Colon (tissue), 2 donors: ENCODE measurements at regions not wholly inside any gene's neighbourhood (a gene's known extent, or its start where the extent isn't known, plus 50 kb on each side); places are given as distances from the start of the nearest gene placed in this dataset.
"Not testable (repeated sequence)": the region's sequence is repeated elsewhere in the genome, so short reads cannot be mapped to it uniquely, and the experiment has no call there.

Source experiments
- FAIRE-seq: peaks from 2 replicates; lab custom pipeline; 2012; peaks lifted over from hg19 to GRCh38; lab: Jason Lieb, UNC
- donor health status: control.
- donor health status: control.

DNA sequence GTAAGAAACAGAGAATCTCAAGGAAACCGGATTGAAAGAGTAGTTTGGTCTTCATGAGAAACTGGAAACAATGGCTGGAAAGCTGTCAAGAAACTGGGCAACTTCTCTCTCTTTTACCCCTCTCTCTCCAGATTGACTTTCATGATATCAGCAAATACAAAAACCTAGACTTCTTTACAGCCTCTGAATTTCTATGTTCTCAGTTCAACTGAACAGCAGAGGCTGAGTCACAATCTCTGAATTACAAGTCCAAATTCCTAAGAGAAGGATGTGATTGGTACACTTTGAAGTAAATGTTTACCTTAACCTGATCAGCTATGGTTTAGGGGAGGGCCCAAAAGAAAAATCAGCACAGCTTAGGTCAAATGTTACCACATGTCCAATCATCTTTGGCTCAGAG lies 974.9 kb downstream of the RPA4 start:
- no peak for FAIRE-seq

DNA sequence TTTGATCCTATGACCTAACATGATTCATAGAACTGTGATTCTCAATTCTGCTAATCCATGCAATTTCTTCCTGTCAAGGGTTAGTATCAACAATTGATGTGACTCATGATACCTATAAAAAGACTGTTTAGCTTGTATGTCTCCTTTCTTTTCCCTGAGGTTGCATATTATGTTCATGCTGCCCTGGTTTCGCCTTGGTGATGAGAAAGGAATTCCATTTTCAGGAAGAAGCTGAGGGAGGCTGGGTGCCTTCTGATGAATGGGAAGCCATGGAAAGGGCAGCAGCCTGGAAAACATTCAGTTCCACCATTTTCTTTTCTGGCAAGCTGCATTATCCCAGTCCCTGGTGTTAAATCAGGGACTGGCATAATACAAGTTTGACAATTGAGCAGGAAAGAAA lies 976.5 kb downstream of the RPA4 start:
- FAIRE-seq: no peak

DNA sequence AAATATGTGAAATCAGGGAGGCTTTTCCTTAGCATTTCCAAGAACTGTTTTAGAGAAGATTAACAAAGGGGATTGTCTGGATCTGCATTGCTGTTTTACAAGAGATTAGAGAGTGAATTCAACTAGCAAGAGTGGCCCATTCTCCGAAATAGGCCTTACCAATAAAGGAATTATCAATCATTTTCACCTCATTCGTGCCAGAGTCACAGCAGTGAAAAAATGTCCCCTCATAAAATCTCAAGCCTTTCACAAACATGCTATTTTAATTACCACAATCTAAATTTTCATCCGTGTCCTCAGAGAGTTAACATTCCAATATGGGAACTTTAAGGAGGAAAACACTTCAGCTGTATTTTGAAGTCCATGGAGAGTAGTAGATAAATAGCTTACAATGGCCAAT lies 979.6 kb downstream of the RPA4 start:
- no peak for FAIRE-seq

DNA sequence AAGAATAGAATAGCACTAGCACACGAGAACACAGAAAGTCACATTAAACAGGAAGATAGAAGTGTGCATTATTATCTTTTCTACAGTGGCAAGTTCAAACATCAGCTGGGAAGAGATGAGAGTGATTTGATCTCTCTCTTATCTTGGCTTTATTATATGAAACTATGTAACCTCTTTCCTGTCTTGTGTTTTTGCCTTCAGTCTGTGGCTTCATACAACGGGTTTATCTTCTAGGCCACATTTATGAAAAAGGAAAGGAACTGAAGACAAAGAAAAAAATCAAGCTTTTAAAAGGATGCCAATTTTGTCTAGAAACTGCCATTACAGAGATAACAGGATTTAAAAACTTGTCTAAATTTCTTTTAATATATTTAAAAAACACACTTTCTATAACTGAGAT lies 983.6 kb downstream of the RPA4 start:
- FAIRE-seq: peak; percentile 92

DNA sequence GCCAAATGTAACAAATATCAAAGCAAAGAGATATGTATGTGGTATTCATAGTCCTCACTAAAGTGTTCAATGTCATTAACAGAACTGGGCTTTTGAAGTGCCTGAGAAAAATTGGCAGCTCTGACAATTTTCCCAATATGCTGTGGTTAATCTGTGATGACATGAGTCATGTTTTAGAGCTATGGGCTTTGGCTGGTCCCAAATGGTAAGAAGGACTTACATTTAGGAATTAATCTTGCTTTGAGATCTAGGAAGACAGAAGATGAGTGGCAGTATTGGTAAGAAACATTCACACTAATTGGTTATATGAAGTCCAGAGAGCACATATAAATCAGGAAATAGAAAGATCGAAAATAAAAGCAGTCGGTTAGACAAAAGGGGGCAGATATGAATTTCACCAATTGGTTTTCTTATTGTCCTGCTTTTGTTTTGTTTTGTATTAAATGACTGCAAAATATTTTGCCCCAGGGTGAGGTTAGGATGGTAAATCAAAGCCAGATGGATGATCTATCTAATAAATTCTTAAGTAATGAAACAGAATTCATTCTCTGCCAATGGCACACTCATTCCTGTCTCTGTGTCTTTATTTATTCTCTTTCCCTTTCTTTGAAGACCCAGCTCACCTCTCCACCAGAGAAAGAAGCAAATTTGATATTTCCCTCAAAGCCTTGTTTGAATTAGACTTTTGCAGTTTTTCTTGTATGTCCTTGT lies 993.1 kb downstream of the RPA4 start:
- FAIRE-seq: no peak

DNA sequence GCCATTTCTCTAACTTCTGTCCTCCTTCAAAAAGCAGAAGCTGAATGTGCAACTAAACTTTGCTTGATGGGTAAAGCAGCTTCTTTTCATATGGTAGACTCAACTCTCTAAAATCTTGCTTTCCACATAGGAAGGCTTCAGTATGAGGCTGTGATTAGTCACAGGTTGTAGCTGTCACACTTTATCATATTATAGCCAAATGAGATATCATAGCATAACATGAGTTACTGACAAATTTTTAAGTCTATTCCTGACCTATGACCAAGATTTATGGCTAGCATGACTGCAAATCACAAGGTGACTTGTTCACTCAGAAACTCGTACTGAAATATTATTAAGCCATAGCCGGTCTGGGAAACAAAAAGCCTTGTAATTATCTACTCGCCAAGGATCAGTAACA lies 998.6 kb downstream of the RPA4 start:
- no peak for FAIRE-seq

DNA sequence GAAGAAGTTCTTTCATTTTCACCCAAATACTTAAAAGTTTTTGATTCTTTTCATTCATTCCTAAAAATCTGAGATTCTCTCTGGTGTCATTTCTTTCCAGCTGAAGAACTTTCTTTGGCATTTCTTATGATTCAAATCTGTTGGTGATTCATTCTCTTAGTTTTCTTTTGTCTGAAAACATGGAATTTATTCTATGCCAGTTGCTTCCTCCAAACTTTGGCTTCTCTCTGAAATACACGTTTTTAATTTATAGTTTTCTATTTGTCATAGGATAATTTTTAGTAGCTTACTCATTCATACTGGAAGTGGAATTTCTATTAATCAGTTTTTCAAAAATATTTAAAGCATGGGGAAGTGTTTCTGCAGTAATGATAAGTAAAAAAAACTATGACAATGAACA lies 1012.0 kb downstream of the RPA4 start:
- FAIRE-seq: no peak

DNA sequence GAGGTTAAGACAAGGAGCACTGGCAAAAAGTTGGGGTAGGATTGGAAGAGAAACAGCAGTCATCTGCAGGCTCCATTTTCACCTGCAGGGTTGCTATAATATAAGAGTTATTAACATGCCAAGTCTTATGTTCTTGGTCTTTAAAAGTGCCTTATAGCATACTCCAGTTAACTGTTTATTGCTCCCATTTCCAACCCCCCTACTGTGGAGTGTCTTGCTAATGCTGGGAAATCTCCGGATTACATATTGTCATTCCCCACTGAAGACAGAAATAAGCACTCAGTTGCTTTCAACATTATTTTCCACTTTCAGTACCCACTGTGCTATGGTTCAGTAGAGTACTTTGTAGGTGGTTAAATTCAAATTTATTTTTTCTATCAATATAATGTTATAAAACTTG lies 1014.3 kb downstream of the RPA4 start:
- no peak for FAIRE-seq

DNA sequence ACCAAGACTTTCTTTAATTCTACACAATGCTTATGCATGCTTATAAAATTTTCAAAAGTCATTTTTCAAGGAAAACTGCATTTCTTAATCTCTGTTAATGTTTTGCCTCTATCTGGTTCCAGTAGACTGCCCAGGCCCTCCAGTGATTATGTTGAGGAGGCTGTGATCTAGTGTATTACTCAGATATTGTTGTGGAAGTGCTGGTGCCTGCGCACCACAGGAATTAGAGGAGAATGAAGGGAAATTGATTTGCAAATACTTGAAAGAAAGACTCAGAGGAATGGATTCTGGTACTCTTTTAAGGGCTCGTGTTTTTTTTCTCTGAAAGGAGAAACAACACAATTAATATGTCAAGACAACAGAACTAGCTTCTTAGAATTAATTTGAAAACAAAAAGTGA lies 1015.1 kb downstream of the RPA4 start:
- no peak for FAIRE-seq

DNA sequence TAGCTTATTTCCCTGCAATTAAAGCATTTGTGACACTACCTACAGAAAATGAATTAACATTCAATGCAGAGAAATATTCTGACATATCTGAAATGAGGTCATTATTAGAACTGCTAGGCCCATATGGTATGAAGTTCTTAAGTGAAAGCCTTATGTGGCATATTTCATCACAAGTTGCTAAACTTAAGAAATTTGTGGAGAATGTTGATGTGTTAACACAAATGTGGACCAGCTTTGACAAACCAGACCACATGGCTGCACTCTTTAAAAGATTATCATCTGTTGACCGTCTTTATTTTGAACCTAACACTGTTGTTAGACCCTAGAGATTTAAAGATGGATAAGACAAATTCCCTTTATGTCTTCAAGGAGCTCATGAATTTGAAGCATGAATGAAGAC lies 1024.1 kb downstream of the RPA4 start:
- FAIRE-seq: no peak

DNA sequence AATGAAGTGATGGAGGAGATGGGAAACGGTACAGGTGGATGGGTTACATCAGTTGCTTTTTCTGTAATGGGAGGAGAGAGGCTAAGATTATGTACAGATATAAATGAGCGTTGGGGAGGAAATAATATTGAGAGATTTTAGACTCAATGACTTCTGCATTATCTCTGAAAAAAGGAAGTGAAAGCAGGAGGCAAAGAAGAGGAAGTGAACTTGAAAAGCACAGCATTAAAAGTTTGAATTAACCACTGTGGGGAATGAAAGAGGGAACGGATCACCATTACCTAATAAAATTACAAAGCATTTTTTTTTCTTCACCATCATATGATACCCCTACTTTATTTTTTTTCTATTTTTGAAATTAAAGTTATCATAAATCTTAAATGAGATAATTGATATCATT lies 1025.5 kb downstream of the RPA4 start:
- no peak for FAIRE-seq

DNA sequence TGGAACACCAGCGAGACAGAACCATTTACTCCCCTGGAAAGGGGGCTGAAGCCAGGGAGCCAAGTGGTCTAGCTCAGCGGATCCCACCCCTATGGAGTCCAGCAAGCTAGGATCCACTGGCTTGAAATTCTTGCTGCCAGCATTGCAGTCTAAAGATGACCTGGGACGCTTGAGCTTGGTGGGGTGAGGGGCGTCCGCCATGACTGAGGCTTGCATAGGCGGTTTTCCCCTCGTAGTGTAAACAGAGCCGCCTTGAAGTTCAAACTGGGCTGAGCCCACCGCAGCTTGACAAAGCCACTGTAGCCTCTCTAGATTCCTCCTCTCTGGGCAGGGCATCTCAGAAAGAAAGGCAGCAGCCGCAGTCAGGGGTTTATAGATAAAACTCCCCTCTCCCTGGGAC lies 1031.7 kb downstream of the RPA4 start:
- not testable (repeated sequence) for FAIRE-seq

DNA sequence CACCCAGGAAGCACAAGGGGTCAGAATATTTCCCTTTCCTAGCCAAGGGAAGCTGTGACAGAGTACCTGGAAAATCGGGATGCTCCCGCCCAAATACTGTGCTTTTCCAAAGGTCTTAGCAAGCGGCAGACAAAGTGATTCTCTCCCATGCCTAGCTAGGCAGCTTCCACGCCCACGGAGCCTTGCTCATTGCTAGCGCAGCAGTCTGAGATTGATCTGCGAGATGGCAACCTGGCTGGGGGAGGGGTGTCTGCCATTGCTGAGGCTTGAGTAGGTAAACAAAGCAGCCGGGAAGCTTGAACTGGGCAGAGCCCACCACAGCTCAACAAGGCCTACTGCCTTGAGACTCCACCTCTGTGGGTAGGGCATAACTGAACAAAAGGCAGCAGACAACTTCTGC lies 1037.5 kb downstream of the RPA4 start:
- FAIRE-seq: not testable (repeated sequence)

DNA sequence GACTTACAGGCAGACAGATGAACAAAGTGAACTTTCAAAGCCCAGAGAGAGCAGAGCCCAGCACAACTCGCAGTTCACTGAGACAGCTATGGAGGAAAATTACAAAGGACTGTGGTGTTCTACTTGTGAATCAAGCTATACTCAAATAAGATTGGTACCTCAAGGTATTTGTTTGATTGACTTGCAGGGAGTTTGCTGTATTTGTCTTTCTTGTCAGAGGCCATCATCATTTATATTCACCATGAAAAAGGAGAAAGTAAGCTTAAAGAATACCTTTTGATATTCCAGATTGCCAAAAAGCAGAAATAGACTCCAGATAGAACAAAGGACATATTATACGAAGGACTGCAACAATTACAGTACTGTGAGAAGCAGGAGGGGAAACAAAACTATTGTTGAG lies 1047.9 kb downstream of the RPA4 start:
- no peak for FAIRE-seq

DNA sequence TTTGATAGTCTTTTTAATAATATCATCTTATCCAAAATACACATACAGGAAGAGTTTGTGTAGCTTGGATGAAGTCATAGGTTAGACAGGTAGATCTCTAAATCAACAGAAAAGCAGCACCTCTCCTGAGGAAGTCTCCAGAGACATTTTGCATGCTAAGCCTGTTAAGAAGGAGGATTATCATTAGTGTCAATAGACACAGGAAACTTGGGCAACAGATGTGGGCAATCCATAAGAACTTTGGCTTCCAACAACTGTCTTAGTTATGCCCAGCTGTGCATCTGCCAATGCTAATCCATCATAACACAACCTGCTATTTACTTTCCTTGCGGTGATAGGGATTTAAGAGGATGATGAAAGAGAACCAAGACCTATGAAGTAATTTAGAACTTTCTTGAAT lies 1052.6 kb downstream of the RPA4 start:
- FAIRE-seq: no peak

DNA sequence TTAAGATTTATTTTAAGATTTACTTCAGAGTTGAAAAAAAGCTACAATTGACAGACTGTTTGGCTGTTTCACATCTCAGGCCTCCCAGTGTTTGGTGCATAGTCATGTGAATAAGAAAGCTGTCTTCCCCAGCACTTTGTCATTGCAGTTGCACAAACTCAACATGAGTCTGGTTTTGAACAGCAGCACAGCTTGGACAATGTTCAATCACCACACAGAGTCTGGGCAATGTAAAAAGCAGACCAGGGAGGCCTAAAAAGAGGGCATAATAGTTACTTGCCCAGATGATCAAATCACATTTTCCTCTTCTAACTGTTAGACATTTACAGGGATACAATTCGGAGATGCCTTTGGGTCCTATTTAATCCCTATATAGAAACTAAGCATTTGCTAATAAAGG lies 1055.0 kb downstream of the RPA4 start:
- no peak for FAIRE-seq

DNA sequence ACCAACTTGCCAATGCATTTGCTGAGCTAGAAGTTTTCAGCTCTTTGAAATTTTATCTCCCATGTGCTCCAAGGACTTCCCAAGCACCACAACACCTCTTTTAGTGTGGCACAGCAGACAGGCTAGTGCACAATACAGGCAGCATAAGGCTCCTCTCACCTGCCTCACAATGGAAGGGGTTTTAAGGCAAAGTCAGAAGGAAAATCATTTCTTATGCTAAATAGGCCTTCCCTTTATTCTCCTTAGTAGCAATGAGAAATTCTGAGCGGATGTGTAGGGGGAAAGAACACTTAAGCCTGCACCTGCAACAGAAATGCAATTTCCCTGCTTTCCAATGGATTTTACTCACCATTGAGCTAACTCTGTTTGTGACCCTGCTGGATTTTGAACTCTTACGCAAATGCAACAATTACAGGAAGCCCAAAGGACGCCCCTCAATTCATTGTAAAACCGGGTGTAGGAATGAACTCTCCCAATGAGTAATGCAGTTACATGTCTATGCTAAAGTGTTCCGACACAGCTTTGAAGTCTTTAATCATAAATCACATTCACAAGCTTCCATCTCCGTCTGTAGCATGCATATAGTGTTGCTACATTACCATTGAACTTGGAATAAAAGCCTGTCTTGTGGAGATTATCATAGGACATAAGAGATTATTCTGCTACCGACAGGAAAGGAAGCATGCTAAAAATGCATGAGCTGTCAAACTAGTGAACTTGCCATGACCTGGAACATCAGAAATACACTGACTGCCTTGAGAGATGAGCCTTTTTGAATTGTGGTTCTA lies 1084.9 kb downstream of the RPA4 start:
- FAIRE-seq: no peak

DNA sequence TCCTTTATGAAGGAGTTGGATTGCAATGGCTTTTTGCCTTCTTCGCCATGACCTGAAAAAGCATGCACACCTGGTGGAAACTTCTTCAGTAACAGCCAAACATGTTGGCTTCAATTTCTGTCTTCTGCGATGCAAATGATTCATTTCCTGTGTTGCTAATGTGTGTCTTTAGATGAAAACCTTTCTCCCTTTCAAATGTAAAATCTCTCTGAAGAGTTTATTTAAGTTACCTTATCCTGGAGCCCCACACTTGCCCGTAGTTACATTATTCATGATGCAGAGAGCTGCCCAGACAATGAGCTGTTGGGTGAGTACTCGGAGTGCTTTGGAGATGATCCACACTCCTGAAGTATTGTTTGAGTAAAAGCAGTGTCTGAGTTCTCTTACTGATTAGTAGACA lies 1100.9 kb downstream of the RPA4 start:
- no peak for FAIRE-seq

DNA sequence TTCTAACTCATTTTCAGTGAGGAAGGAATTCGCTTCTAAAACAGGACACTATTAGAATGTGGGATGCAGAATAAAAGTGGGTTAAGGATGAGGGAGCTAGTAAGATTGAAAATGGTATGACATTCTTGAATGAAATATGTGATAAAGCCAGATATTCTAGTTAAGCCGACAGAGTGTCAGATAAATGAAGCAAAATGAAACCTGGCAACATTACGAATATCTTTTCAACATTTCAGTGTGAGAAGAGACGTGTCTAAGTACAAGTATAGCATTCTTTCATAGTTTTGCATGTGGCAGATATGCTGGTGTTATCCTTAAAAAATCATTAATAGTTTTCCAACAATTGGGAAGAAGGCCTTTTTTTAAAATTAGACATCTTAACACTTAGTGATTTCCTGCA lies 1101.4 kb downstream of the RPA4 start:
- no peak for FAIRE-seq

DNA sequence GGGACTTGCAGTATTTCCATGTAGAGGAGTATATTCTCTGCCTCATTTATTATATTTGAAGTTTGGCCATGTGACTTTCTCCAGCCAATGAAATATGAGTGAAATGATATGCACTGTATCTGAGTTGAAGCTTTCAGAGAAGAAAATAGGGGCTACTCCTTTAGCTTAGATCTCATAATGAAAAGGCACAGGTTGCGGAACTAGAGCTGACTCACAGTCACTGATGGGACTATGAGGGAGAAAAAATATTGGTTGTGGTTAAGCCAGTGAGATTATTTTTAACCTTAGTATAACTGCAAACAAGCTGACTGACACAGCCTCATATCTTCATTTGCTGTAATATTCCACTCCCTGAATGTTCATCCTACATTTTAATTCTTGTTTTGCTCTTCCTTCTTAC lies 1104.3 kb downstream of the RPA4 start:
- FAIRE-seq: no peak

DNA sequence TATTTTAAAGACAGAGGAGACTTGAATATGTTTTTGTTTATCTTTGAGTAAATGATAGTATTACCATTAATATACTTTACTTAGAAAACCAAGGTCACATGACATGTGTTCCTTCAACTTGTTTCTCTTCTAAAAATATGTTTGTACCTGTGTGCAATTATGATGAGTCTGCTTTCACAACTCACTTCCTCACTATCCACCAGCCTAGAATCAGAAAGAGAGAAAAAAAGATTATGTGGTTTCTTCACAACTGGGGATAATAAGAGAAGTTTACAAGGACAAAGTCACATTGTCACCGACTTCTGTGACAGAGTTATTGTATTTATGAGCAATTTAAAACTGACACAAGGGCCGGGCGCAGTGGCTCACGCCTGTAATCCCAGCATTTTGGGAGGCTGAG lies 1112.1 kb downstream of the RPA4 start:
- FAIRE-seq: no peak

DNA sequence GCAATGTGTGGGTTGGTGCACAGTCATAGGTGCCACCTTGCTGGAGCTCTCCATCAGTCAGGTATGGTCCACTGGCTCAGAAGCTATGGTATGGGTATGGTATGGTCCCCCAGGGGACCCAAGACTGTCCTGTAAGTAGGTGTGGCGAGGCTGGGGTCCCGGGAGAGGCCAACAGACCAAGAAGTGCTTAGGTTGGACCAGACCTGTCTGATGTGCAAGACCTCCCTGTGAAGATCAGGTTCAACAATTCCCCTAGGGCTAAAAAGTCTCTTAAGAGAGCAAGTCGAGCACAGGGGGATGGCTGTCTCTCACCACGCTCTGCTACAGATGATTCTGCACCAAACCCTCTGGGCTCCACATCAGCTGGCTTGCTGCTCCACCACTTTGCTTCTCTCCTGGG lies 1145.0 kb downstream of the RPA4 start:
- FAIRE-seq: no peak

DNA sequence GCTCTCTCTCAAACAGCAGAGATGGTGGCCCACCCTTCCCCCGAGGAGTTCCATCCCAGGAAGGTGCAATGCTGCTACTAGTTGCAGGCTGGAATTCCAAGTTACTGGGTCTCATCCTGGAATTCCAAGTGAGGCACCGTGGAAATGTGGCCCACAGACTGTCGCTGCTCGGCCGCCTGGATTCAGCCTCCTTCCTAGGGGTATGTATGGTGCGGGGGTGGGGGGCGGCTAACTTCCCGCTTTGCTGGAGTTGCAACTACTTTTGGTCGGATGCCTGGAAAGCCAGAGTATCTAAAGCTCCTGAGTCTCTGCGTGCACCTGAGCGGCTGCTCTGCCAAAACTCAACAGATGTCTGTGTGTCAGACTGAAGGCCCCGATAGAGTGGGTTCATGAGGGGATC lies 1146.2 kb downstream of the RPA4 start:
- no peak for FAIRE-seq

DNA sequence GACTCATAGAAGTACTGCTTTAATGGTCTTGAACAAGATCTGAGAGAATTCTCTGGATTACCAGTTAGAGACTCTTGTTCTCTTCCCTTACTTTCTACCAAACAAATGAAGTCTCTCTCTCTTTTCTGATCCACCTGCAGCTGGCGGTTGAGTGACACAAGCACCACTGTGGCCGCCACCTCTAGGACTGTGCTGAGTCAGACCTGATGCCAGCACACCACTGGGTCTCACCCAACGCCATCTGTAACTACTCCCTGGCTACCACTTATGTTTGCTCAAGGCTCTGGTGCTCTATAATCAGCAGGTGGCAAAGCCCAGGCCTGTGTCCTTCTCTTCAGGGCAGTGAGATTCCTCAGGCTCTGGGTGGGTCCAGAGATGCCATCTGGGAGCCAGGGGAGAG lies 1173.5 kb downstream of the RPA4 start:
- no peak for FAIRE-seq
